ENCODE measurements at regions not wholly inside any gene's neighbourhood (a gene's known extent, or its start where the extent isn't known, plus 50 kb on each side); places are given as distances from the start of the nearest gene placed in this dataset.

DNA sequence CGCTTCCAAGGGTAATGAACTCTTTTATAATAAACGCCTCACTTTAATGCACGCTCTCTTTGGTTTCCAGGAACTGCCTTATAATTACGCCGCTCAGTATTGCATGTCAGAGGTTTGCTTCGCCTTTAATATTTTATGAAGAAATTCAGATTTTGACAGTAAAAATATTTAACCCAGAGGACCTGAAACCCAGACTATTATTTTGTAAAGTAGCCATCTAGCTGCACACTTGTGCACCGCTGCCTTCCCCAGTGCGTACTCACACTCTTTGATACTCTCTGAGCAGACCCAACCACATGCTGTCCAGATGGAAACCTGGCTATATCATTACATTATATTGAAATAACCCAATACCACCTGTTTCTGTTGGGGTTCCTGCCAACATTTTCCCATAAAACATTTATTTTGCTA, 270.1 kb downstream of the C1D start:
- TF ChIP-seq RNF2 (conservative IDR thresholded peaks at IDR 0.05; ENCODE audit: low read depth) (no peak), SRF (IDR thresholded peaks at IDR 0.05; ENCODE audit: low read depth, low read length) (no peak), CHD4 (IDR thresholded peaks at IDR 0.05; ENCODE audit: borderline replicate concordance, low read length) (no peak), TGIF2 (CRISPR knock-in tag; IDR thresholded peaks at IDR 0.05) (no peak), MYC (CRISPR knock-in tag; IDR thresholded peaks at IDR 0.05; ENCODE audit: borderline replicate concordance) (no peak)
